IMR-90 (cell line): ENCODE measurements at regions not wholly inside any gene's neighbourhood (a gene's known extent, or its start where the extent isn't known, plus 50 kb on each side); places are given as distances from the start of the nearest gene placed in this dataset.

Source experiments
- CEBPB ChIP-seq: IDR thresholded peaks from 2 replicates; pipeline ENCODE4 v1.6.1; 2012; ENCODE audit warnings: low read depth, low read length, improper control_type of control experiment
- FOS ChIP-seq: fragments of 150-350 bp; IDR thresholded peaks from 2 replicates; pipeline ENCODE4 v1.6.1; 2016; ENCODE audit warnings: low read depth, low read length
- MAFK ChIP-seq: IDR thresholded peaks from 2 replicates; pipeline ENCODE4 v1.6.1; 2012; ENCODE audit warnings: low read depth, low read length, improper control_type of control experiment
- MAZ ChIP-seq: IDR thresholded peaks from 2 replicates; pipeline ENCODE4 v1.6.1; 2012; ENCODE audit warnings: low read depth, mild to moderate bottlenecking, low read length, improper control_type of control experiment, moderate library complexity, borderline replicate concordance
- MXI1 ChIP-seq: IDR thresholded peaks from 2 replicates; pipeline ENCODE4 v1.6.1; 2012; ENCODE audit warnings: low read depth, mild to moderate bottlenecking, low read length, moderate library complexity, borderline replicate concordance
- POLR2A ChIP-seq: IDR thresholded peaks from 2 replicates; pipeline ENCODE4 v1.6.1; 2012; ENCODE audit warnings: mild to moderate bottlenecking, low read depth, low read length
- RAD21 ChIP-seq: IDR thresholded peaks from 2 replicates; pipeline ENCODE4 v1.6.1; 2012; ENCODE audit warnings: low read length, improper control_type of control experiment
- RCOR1 ChIP-seq: IDR thresholded peaks from 2 replicates; pipeline ENCODE4 v1.6.1; 2012; ENCODE audit warnings: mild to moderate bottlenecking, low read length, improper control_type of control experiment; ENCODE audit not compliant: insufficient replicate concordance
- RFX5 ChIP-seq: IDR thresholded peaks from 2 replicates; pipeline ENCODE4 v1.8.0; 2012; ENCODE audit warnings: low read depth, mild to moderate bottlenecking, low read length, moderate library complexity
- TF ChIP-seq, protein P1 (sequence below): conservative IDR thresholded peaks from 2 replicates; pipeline ENCODE4 v1.5.1; 2012; ENCODE audit warnings: mild to moderate bottlenecking, low read depth, low read length, improper control_type of control experiment
- TF ChIP-seq, protein P2 (sequence below): fragments of 150-350 bp; IDR thresholded peaks from 2 replicates; pipeline ENCODE4 v1.6.1; 2016; ENCODE audit warnings: low read depth, mild to moderate bottlenecking, low read length, moderate library complexity, borderline replicate concordance
- TF ChIP-seq, protein P3 (sequence below): fragments of 150-350 bp; IDR thresholded peaks from 2 replicates; pipeline ENCODE4 v1.6.1; 2017; ENCODE audit warnings: mild to moderate bottlenecking, antibody characterized with exemption, low read length, low read depth

DNA sequence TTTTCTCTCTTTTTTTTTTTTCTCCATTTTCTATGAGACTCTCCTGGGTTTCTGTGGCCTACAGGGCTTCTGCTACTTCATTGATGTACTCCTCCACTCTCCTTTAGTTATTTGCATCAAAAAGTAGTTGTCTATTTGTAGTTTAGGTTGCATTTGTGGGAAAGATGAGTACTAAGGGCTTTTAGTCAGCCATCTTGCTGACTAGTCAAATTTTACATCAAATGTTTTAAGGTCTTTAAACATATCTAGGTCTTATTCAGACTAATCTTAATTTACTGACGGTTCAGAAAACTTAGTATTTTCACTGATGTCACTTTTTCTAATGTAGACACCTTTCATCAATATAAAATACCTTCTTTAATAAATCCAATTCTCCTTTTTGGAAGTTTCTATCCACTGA, 871.0 kb downstream of the PLOD2 start:
- TF ChIP-seq CEBPB = no peak
- TF ChIP-seq POLR2A = no peak
- TF ChIP-seq, protein P1, sequence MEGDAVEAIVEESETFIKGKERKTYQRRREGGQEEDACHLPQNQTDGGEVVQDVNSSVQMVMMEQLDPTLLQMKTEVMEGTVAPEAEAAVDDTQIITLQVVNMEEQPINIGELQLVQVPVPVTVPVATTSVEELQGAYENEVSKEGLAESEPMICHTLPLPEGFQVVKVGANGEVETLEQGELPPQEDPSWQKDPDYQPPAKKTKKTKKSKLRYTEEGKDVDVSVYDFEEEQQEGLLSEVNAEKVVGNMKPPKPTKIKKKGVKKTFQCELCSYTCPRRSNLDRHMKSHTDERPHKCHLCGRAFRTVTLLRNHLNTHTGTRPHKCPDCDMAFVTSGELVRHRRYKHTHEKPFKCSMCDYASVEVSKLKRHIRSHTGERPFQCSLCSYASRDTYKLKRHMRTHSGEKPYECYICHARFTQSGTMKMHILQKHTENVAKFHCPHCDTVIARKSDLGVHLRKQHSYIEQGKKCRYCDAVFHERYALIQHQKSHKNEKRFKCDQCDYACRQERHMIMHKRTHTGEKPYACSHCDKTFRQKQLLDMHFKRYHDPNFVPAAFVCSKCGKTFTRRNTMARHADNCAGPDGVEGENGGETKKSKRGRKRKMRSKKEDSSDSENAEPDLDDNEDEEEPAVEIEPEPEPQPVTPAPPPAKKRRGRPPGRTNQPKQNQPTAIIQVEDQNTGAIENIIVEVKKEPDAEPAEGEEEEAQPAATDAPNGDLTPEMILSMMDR = no peak
- TF ChIP-seq MAFK = peak; percentile 66
- no peak for TF ChIP-seq RFX5
- TF ChIP-seq MXI1 = no peak
- no peak for TF ChIP-seq FOS
- no peak for TF ChIP-seq RCOR1
- no peak for TF ChIP-seq RAD21
- no peak for TF ChIP-seq MAZ
- TF ChIP-seq, protein P2, sequence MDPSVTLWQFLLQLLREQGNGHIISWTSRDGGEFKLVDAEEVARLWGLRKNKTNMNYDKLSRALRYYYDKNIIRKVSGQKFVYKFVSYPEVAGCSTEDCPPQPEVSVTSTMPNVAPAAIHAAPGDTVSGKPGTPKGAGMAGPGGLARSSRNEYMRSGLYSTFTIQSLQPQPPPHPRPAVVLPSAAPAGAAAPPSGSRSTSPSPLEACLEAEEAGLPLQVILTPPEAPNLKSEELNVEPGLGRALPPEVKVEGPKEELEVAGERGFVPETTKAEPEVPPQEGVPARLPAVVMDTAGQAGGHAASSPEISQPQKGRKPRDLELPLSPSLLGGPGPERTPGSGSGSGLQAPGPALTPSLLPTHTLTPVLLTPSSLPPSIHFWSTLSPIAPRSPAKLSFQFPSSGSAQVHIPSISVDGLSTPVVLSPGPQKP = no peak
- TF ChIP-seq, protein P3, sequence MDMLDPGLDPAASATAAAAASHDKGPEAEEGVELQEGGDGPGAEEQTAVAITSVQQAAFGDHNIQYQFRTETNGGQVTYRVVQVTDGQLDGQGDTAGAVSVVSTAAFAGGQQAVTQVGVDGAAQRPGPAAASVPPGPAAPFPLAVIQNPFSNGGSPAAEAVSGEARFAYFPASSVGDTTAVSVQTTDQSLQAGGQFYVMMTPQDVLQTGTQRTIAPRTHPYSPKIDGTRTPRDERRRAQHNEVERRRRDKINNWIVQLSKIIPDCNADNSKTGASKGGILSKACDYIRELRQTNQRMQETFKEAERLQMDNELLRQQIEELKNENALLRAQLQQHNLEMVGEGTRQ = no peak
